Effector memory CD8-positive, alpha-beta T cell (primary cell): ENCODE measurements at regions not wholly inside any gene's neighbourhood (a gene's known extent, or its start where the extent isn't known, plus 50 kb on each side); places are given as distances from the start of the nearest gene placed in this dataset.
A peak's percentile ranks its signal among the peaks of the same experiment; 100 is the strongest.
"Not testable (repeated sequence)": the region's sequence is repeated elsewhere in the genome, so short reads cannot be mapped to it uniquely, and the experiment has no call there.

Experiments used
- ATAC-seq: fragments of 150-1000 bp; cut with Tn5 transposase; replicated peaks from 2 replicates; pipeline ENCODE4 v1.10.0; 2021; ENCODE audit warnings: mild to moderate bottlenecking, moderate library complexity
- DNase-seq, 3 experiments: peaks; one replicate each; pipeline ENCODE4 v3.0.0; 2021
- H3K27ac Mint-ChIP-seq, 2 donors: one replicate each; pipeline ENCODE4 v1.8.0; 2022; ENCODE audit warnings: mild to moderate bottlenecking in 2 of 2, mixed read lengths in 2 of 2, moderate library complexity in 2 of 2
- H3K27me3 Mint-ChIP-seq, 2 donors: one replicate each; pipeline ENCODE4 v1.8.0; 2022; ENCODE audit warnings: mixed read lengths in 2 of 2
- H3K36me3 Mint-ChIP-seq: one replicate; pipeline ENCODE4 v1.8.0; 2022; ENCODE audit warnings: mild to moderate bottlenecking, moderate library complexity, mixed read lengths; ENCODE audit not compliant: insufficient read depth
- H3K4me1 Mint-ChIP-seq, 2 donors: one replicate each; pipeline ENCODE4 v1.8.0; 2022; ENCODE audit warnings: low read depth in 2 of 2, mixed read lengths in 2 of 2
- H3K4me3 Mint-ChIP-seq, 2 donors: one replicate each; pipeline ENCODE4 v1.8.0; 2022; ENCODE audit warnings: mild to moderate bottlenecking in 2 of 2, mixed read lengths in 2 of 2, moderate library complexity in 2 of 2
- H3K9me3 Mint-ChIP-seq, 2 donors: one replicate each; pipeline ENCODE4 v1.8.0; 2022; ENCODE audit warnings: mixed read lengths in 2 of 2

DNA sequence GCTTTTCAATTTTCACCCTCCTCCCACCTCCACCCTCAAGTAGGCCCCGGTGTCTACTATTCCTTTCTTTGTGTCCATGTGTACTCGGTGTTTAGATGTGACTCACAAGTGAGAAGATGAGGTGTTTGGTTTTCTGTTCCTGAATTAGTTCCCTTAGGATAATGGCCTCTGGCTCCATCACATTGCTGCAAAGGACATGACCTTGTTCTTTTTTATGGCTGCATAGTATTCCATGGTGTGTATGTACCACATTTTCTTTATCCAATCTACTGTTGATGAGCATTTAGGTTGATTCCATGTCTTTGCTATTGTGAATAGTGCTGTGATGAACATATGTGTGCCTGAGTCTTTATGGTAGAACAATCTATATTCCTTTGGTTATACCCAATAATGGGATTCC lies 125.1 kb upstream of the RAB18 start:
- ATAC-seq, result not testable (repeated sequence)

DNA sequence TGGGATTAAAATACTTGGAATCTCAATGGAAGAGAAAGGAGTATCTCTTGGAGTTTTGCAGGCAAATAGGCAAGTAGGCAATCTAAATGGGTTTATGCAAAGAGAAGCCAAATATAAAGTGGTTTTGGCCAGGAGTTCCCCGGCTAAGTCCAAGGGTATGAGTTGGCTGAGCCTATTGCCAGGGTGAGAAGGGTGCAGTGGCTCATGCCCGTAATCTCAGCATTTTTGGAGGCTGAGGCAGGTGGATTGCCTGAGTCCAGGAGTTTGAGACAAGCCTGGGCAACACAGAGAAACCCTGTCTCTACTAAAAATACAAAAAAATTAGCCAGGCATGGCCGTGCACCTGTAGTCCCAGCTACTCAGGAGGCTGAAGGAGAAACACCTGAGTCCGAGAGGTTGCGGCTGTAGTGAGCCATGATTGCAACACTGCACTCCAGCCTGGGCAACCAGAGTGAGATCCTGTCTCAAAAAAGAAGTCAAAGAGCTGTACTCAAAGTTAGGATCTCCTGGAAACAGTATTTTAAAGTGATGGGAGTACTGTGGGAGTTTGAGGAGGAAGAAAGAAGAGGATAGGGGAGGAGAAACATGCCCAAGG lies 130.4 kb upstream of the RAB18 start:
- DNase-seq (no peak), ATAC-seq (no peak)
- Mint-ChIP-seq H3K36me3 (no peaks in the 10 kb centered on the region), H3K27ac (no peak overlapping the region), H3K9me3 (no peaks in the 10 kb centered on the region), H3K4me1 (no peaks in the 10 kb centered on the region), H3K27me3 (peaks cover 24 to 27% of the 10 kb centered on the region in 2 donors), H3K4me3 (no peak overlapping the region)

More for the DNA sequence above, 125.1 kb upstream of the RAB18 start:
- H3K9me3 Mint-ChIP-seq, H3K27ac Mint-ChIP-seq, H3K4me1 Mint-ChIP-seq, H3K36me3 Mint-ChIP-seq, DNase-seq, H3K4me3 Mint-ChIP-seq: not testable (repeated sequence)
- peaks cover 22 to 32% of the 10 kb centered on the region in 2 donors for H3K27me3 Mint-ChIP-seq

DNA sequence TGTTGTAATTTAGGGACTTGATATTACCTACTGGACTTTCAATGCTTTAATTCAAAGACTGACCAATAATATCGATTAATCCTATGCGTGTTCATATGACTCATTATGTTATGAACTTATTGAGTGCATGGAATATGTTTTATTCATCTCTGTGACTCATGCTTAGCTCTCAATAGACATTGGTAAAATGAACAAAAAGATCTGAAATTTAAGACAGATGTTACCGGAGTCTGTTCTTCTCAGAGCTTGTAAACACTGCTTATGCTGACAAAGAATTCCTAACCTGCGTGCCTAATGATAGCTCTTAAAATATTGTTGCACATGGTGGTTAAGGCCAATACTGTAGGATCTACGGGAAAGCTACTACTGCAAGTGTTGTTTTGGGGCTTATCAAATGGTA lies 131.5 kb upstream of the ACBD5 start:
- ATAC-seq (no peak), DNase-seq (no peak)

DNA sequence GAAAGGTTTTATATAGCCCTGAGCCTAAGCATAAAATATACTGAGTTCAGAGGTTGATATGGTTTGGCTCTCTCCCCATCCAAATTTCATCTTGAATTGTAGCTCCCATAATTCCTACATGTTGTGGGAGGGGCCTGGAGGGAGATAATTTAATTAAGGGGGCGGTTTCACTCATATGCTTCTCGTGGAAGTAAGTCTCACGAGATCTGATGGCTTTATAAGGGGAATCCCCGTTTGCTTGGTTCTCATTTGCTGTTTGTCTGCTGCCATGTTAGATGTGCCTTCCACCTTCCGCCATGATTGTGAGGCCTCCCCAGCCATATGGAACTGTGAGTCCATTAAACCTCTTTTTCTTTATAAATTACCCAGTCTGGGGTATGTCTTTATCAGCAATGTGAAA lies 130.8 kb upstream of the ACBD5 start:
- not testable (repeated sequence) for ATAC-seq, H3K36me3 Mint-ChIP-seq, H3K4me3 Mint-ChIP-seq, DNase-seq, H3K27ac Mint-ChIP-seq, H3K9me3 Mint-ChIP-seq, H3K4me1 Mint-ChIP-seq
- peaks cover 16 to 24% of the 10 kb centered on the region in 2 donors for H3K27me3 Mint-ChIP-seq

More for the DNA sequence above, 131.5 kb upstream of the ACBD5 start:
- Mint-ChIP-seq H3K4me1 (no peaks in the 10 kb centered on the region), H3K4me3 (no peak overlapping the region), H3K27ac (no peak overlapping the region), H3K9me3 (no peaks in the 10 kb centered on the region), H3K36me3 (no peaks in the 10 kb centered on the region), H3K27me3 (peaks cover 23 to 24% of the 10 kb centered on the region in 2 donors)

DNA sequence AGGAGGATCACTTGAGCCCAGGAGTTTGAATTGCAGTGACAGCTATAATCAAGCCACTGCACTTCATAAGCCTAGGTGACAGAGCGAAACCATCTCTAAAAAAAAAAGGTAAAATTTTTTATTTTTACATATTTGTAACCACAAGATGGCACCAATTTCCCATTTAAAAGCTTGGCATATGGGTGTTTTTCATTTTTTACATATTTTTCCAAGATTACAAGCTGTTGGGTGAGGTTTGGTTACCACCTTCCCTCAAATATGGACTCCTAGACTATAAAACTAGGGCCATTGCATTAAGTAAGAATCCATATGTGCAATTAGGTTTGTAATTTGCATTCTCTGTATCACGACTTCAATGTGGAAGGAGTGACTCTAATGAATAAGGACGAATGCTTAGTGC lies 129.3 kb upstream of the ACBD5 start:
- no peaks in the 10 kb centered on the region for H3K4me1 Mint-ChIP-seq
- H3K9me3 Mint-ChIP-seq, result no peaks in the 10 kb centered on the region
- no peak overlapping the region for H3K27ac Mint-ChIP-seq
- DNase-seq, result no peak
- no peak overlapping the region for H3K4me3 Mint-ChIP-seq
- peaks cover 16 to 24% of the 10 kb centered on the region in 2 donors for H3K27me3 Mint-ChIP-seq
- no peaks in the 10 kb centered on the region for H3K36me3 Mint-ChIP-seq
- no peak for ATAC-seq

DNA sequence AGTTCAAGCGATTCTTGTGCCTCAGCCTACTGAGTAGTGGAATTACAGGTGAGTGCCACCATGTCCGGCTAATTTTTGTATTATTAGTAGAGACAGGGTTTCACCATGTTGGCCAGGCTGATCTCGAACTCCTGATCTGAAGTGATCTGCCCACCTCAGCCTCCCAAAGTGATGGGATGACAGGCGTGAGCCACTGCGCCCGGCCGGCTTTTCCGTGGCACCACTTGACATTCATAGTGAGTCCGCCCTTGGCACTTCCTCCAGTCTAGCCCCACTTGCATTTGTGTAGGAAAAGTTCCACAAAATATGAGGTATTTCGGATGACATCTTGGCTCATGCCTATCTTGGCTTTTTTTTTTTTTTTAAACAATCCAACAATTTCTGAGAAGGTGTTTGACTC lies 128.1 kb upstream of the ACBD5 start:
- Mint-ChIP-seq H3K27ac (no peak overlapping the region), H3K36me3 (no peaks in the 10 kb centered on the region), H3K27me3 (peaks cover 13 to 22% of the 10 kb centered on the region in 2 donors), H3K9me3 (no peaks in the 10 kb centered on the region), H3K4me3 (no peak overlapping the region), H3K4me1 (no peaks in the 10 kb centered on the region)
- DNase-seq (no peak), ATAC-seq (no peak)

DNA sequence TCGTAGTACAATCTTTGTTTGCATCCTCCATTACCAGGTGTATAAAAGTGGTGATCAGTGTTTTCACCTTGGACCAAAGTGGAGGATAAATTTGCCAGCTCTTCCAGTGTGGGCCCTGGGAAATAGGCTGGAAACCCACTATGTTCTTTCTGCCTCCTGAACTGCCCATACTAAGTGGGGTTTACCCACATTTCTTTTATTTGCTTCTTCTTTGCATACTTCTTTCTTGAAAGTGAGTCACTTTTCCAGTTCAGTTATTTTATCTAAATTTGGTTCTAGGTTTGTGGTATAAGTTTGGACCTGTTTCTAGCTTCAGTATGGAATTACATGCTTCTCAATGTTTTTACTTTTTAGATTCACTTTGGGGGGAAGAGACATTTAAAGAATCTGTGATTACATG lies 126.2 kb upstream of the ACBD5 start:
- Mint-ChIP-seq H3K4me3 (no peak overlapping the region), H3K27me3 (peaks cover 0 to 9% of the 10 kb centered on the region in 2 donors), H3K9me3 (no peaks in the 10 kb centered on the region), H3K4me1 (no peaks in the 10 kb centered on the region), H3K27ac (no peak overlapping the region), H3K36me3 (no peaks in the 10 kb centered on the region)
- DNase-seq (no peak), ATAC-seq (no peak)

DNA sequence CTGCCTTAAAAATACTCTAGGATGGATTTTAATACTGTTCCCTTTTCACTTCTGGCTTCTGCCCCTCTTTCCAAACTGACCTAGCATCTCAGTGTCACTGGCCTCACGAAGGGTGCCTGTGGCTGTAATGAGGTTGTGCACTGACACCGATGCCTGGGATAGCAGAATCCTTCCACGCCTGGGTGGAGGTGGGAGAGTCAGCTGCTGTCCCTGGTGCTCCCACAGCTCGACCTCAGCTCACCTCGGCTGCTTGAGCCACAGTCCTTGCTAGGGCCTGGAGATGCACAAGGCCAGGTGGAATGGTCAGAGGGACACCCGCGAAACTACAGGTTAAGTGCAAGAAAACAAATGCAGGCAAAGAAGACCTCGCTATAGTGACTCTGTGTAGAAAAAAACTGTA lies 123.4 kb upstream of the ACBD5 start:
- Mint-ChIP-seq H3K9me3 (no peaks in the 10 kb centered on the region), H3K4me1 (no peaks in the 10 kb centered on the region), H3K36me3 (no peaks in the 10 kb centered on the region), H3K4me3 (no peak overlapping the region), H3K27ac (no peak overlapping the region), H3K27me3 (no peaks in the 10 kb centered on the region)
- ATAC-seq, result no peak
- no peak for DNase-seq

DNA sequence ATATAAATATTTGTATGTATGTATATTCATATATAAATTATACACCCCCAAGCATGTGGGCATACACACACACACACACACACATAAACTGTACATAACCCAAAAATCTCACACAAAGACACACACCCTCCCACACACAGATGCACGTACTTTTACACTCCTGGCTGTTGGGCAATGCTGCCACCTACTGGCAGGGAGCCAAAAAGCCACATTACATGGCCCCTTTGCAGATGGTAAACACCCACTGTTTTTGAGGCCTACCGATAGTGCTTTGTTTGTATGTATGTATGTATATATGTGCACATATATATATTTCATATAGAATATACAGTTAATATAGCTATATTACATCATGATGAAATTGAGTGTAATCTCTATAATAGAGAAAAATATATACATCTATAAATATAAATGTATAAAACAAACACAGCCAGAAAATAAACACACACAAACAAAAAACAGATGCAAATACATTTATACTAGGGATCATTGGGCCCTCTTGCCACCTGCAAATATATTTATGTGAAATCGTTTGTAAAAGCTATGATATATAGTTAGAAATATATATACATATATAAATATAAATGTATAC lies 120.1 kb upstream of the ACBD5 start:
- no peak overlapping the region for H3K27ac Mint-ChIP-seq
- no peaks in the 10 kb centered on the region for H3K27me3 Mint-ChIP-seq
- ATAC-seq (peak; percentile 99), DNase-seq (peak; percentile 76 to 84 (median 76))
- H3K4me3 Mint-ChIP-seq, result no peak overlapping the region
- H3K9me3 Mint-ChIP-seq, result no peaks in the 10 kb centered on the region
- no peaks in the 10 kb centered on the region for H3K4me1 Mint-ChIP-seq
- H3K36me3 Mint-ChIP-seq, result no peaks in the 10 kb centered on the region

DNA sequence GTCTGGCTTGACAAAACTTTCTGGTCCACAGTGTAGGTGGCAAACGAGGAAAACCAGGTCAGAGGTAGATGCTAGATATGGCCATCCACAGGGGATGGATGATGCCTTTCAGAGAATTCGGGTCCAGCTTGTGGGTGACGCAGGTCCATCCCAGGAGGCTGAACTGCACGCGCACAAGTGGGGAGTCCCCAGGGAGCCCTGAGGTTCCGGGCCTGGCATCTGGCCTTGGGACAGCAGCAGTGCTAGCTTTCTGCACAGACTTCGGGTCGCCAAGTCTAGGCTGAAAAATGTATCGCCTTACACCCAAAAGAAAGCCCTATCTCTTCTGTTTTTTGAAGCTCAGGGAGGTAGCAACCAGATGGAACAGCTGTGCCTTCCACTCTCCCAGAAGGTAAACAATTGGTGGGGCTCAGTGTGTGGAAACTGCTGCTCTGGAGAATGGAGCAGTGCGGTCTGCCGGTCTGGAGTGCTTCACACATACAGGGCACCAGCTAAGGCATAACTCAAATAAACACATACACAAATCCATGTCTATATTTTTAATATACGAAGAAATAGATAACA lies 119.3 kb upstream of the ACBD5 start:
- no peaks in the 10 kb centered on the region for H3K27me3 Mint-ChIP-seq
- H3K4me1 Mint-ChIP-seq, result no peaks in the 10 kb centered on the region
- H3K4me3 Mint-ChIP-seq, result no peak overlapping the region
- ATAC-seq (no peak), DNase-seq (no peak)
- no peaks in the 10 kb centered on the region for H3K9me3 Mint-ChIP-seq
- H3K36me3 Mint-ChIP-seq, result no peaks in the 10 kb centered on the region
- H3K27ac Mint-ChIP-seq, result no peak overlapping the region

DNA sequence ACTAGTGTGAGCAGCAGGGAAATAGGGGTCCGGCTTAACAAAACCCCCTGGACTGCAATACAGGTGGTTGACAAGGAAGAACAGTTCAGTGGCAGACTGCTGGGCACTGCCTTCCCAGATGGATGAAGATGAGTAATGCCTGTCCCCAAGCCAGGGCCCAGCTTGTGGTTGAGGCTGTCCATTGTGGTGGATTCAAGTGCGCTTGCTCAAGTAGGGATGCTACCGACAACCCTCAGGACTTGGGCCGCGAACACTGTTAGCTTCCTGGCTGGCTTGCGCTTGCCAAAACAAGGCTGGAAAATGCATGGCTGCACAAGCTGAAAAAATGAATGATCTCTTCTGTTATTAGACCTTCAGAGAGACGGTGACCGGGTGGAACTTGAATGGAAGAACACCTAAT lies 116.1 kb upstream of the ACBD5 start:
- Mint-ChIP-seq H3K27ac (no peak overlapping the region), H3K4me1 (no peaks in the 10 kb centered on the region), H3K9me3 (no peaks in the 10 kb centered on the region), H3K36me3 (no peaks in the 10 kb centered on the region), H3K4me3 (no peak overlapping the region), H3K27me3 (peaks cover 16 to 17% of the 10 kb centered on the region in 2 donors)
- DNase-seq (no peak), ATAC-seq (no peak)

DNA sequence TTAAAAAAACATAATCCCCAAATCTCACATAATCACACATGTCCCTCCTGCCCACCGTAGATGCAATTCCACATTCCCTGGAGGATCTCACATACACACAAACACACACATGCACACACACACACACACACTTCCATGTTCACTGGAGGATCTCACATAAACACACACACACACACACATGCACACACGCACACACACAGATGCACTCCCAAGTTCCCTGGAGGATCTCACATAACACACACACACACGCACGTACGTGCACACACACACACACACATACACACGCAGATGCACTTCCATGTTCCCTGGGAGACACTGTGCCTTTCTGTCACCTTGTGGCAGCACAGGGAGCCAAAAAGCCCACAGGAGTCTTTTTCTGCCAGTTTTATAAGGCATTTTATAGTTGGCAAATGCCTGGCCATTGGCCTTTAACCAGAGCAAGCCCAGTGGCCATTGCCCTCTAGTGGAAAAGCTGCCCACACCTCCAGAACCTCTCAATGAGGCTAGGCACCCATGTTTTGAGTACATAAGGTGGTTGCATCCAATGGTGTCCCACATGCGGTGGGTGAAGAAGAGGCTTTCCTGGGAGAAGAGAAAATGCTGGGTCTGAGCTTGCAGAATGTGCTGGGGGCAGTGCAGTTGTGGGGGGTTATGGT lies 115.4 kb upstream of the ACBD5 start:
- no peak overlapping the region for H3K4me3 Mint-ChIP-seq
- H3K27ac Mint-ChIP-seq, result no peak overlapping the region
- ATAC-seq (no peak), DNase-seq (no peak)
- no peaks in the 10 kb centered on the region for H3K4me1 Mint-ChIP-seq
- H3K9me3 Mint-ChIP-seq, result no peaks in the 10 kb centered on the region
- H3K36me3 Mint-ChIP-seq, result no peaks in the 10 kb centered on the region
- peaks cover 18 to 20% of the 10 kb centered on the region in 2 donors for H3K27me3 Mint-ChIP-seq

DNA sequence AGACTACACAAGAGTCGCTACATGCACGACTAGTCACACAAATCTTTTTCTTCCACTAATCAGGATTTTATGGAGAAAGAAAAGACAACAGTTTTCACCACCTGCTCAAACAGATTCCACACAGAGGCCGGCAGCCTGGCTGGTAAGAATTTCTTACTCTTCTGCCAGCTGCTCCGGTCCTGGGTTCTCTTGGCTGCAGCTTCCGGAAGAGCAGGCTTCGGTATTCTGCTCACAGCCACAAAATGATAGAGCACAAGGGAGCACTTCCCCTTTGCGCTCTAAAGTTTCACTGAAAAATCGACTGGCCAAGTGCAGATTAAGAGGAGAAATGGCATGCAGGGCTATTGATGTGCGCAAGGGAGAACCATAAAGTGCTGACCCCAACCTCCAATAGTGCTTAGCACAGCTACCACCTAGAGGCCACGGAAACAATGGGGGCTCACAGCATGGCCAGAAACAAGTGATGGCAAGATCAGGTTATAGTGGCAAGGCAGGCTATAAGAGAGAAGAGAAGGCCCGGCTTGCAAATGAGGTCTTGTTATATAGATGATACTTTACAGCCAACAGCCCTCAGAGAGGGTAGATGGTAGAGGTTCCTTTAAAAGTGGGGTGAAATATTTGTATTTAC lies 114.2 kb upstream of the ACBD5 start:
- H3K9me3 Mint-ChIP-seq, H3K27ac Mint-ChIP-seq: not testable (repeated sequence)
- ATAC-seq, result peak; percentile 32

More for the DNA sequence above, 114.2 kb upstream of the ACBD5 start:
- not testable (repeated sequence) for DNase-seq, H3K4me1 Mint-ChIP-seq, H3K36me3 Mint-ChIP-seq
- Mint-ChIP-seq H3K4me3 (peak overlapping the region in 1 of 2 donors; percentile 66), H3K27me3 (peaks cover 26 to 27% of the 10 kb centered on the region in 2 donors)
